ENCODE measurements at regions not wholly inside any gene's neighbourhood (a gene's known extent, or its start where the extent isn't known, plus 50 kb on each side); places are given as distances from the start of the nearest gene placed in this dataset.
A peak's percentile ranks its signal among the peaks of the same experiment; 100 is the strongest.
"Not testable (repeated sequence)": the region's sequence is repeated elsewhere in the genome, so short reads cannot be mapped to it uniquely, and the experiment has no call there.

GRCh38 chr9:115437418-115437817, 319.5 kb upstream of the TNC start:
- Histone ChIP-seq H3K36me3 (ENCODE audit: control insufficient read depth, insufficient read depth, low read length, severe bottlenecking) (no peaks in the 10 kb centered on the region), H3K4me3 (ENCODE audit: low read length) (no peak overlapping the region), H3K9ac (ENCODE audit: low read length) (no peak overlapping the region), H3K9me3 (ENCODE audit: control insufficient read depth, low read length) (no peaks in the 10 kb centered on the region), H3K4me1 (ENCODE audit: control insufficient read depth, insufficient read depth, low read length) (peaks cover 19% of the 10 kb centered on the region), H3K27me3 (replicated peaks; ENCODE audit: control insufficient read depth, insufficient read depth, low read length) (no peaks in the 10 kb centered on the region)
- DNase-seq (ENCODE audit: low read depth): no peak

DNA sequence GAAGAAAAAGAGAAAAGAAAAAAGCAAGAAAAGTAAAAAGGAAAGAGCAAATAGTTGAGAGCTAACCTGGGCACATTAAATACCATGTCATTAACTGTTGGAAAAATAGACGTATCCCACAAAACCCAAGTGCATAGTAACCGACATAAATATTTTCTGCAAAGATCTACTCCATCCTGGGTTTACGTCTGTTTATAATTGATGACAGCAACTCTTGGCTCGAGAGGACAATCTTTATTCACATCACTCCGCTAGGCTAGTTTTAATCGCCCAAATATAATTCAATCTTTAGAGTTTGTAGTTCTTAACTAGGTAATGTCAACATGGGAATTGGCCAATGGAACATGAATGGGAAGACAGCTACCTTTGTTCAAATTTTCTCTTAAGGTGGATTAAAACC, 321.7 kb upstream of the TNC start:
- Histone ChIP-seq H3K27me3 (replicated peaks; ENCODE audit: control insufficient read depth, insufficient read depth, low read length) (no peaks in the 10 kb centered on the region), H3K36me3 (ENCODE audit: control insufficient read depth, insufficient read depth, low read length, severe bottlenecking) (no peaks in the 10 kb centered on the region), H3K4me1 (ENCODE audit: control insufficient read depth, insufficient read depth, low read length) (peaks cover 16% of the 10 kb centered on the region), H3K9ac (ENCODE audit: low read length) (no peak overlapping the region), H3K4me3 (ENCODE audit: low read length) (no peak overlapping the region), H3K9me3 (ENCODE audit: control insufficient read depth, low read length) (no peaks in the 10 kb centered on the region)
- no peak for DNase-seq (ENCODE audit: low read depth)

DNA sequence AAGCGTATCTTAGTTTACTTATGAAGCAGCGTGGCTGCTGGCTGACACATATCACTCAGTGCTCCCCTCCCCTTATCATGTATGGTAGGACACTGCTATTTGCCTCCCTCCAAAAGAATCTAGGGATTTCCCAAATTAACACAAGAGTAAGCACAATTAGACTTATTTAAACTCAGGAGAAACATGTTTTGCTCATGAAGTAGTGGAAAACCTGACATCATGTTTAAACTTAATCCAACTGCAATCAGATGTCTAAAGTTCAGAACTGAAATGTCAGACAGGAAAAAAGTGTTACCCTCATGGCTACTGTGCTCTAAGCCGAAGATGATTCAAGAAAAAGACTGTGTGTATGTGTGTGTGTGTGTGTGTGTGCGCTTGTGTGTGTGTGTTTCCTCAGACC, 324.1 kb upstream of the TNC start:
- Histone ChIP-seq H3K36me3 (ENCODE audit: control insufficient read depth, insufficient read depth, low read length, severe bottlenecking) (no peaks in the 10 kb centered on the region), H3K4me3 (ENCODE audit: low read length) (no peak overlapping the region), H3K4me1 (ENCODE audit: control insufficient read depth, insufficient read depth, low read length) (peaks cover 31% of the 10 kb centered on the region), H3K9me3 (ENCODE audit: control insufficient read depth, low read length) (no peaks in the 10 kb centered on the region), H3K27me3 (replicated peaks; ENCODE audit: control insufficient read depth, insufficient read depth, low read length) (no peaks in the 10 kb centered on the region), H3K9ac (ENCODE audit: low read length) (peak overlapping the region; percentile 7)
- peak; percentile 56 for DNase-seq (ENCODE audit: low read depth)

- Histone ChIP-seq H3K36me3 (ENCODE audit: control insufficient read depth, insufficient read depth, low read length, severe bottlenecking) (no peaks in the 10 kb centered on the region), H3K9me3 (ENCODE audit: control insufficient read depth, low read length) (no peaks in the 10 kb centered on the region), H3K4me1 (ENCODE audit: control insufficient read depth, insufficient read depth, low read length) (peaks cover 31% of the 10 kb centered on the region), H3K4me3 (ENCODE audit: low read length) (no peak overlapping the region), H3K9ac (ENCODE audit: low read length) (no peak overlapping the region), H3K27me3 (replicated peaks; ENCODE audit: control insufficient read depth, insufficient read depth, low read length) (no peaks in the 10 kb centered on the region)
- no peak for DNase-seq (ENCODE audit: low read depth)
Measured at GRCh38 chr9:115443890-115444289, 325.9 kb upstream of the TNC start.

DNA sequence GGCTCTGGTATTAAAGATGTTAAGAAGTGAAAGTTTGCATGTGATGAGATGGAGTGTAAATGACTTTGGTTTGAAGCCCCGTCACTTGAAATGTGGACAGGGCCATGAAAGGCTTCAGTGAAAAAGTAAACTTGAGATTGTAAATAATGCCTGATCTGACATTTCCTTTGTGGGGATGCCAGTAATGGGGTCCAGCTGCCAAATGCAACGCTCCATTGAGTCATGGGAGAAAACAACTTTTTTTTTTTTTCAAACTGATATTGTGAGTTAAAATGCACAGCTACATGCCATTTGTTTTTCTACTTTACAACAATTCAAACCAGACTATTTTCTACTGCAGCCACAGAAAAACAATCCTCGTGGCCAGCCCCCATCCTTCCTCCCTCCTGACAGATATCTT, 327.0 kb upstream of the TNC start:
- H3K36me3 ChIP-seq (ENCODE audit: control insufficient read depth, insufficient read depth, low read length, severe bottlenecking): no peaks in the 10 kb centered on the region
- H3K9ac ChIP-seq (ENCODE audit: low read length): peak overlapping the region; percentile 65
- peak; percentile 16 for DNase-seq (ENCODE audit: low read depth)
- no peaks in the 10 kb centered on the region for H3K9me3 ChIP-seq (ENCODE audit: control insufficient read depth, low read length)
- H3K27me3 ChIP-seq (replicated peaks; ENCODE audit: control insufficient read depth, insufficient read depth, low read length): no peaks in the 10 kb centered on the region
- H3K4me1 ChIP-seq (ENCODE audit: control insufficient read depth, insufficient read depth, low read length): peaks cover 31% of the 10 kb centered on the region
- H3K4me3 ChIP-seq (ENCODE audit: low read length): peak overlapping the region; percentile 6

GRCh38 chr9:115445655-115446054, 327.7 kb upstream of the TNC start:
- H3K4me1 ChIP-seq (ENCODE audit: control insufficient read depth, insufficient read depth, low read length): peaks cover 31% of the 10 kb centered on the region
- no peak overlapping the region for H3K4me3 ChIP-seq (ENCODE audit: low read length)
- H3K9me3 ChIP-seq (ENCODE audit: control insufficient read depth, low read length): no peaks in the 10 kb centered on the region
- peak overlapping the region; percentile 65 for H3K9ac ChIP-seq (ENCODE audit: low read length)
- H3K27me3 ChIP-seq (replicated peaks; ENCODE audit: control insufficient read depth, insufficient read depth, low read length): no peaks in the 10 kb centered on the region
- no peak for DNase-seq (ENCODE audit: low read depth)
- no peaks in the 10 kb centered on the region for H3K36me3 ChIP-seq (ENCODE audit: control insufficient read depth, insufficient read depth, low read length, severe bottlenecking)

DNA sequence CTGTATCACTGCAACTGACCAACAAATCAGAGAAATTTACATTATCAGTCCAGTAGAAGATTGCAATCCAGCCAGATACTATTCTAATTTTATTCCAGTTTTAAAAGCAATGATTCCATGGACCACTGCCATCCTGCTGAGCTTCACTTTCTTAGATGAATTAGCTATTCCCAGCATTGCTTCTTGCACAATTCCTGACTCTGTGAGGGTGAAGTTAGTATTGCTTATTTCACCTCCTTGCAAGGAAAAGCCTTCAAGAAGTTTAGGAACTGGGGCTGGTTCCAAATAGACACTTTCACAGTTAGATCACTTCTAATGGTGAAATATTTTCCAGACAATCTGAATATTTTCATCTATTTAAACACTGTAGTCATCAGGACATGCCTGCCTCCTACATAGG, 338.6 kb upstream of the TNC start:
- peak overlapping the region; percentile 79 for H3K9ac ChIP-seq (ENCODE audit: low read length)
- H3K4me3 ChIP-seq (ENCODE audit: low read length): no peak overlapping the region
- H3K4me1 ChIP-seq (ENCODE audit: control insufficient read depth, insufficient read depth, low read length): peaks cover 37% of the 10 kb centered on the region
- peaks cover 5% of the 10 kb centered on the region for H3K9me3 ChIP-seq (ENCODE audit: control insufficient read depth, low read length)
- no peaks in the 10 kb centered on the region for H3K27me3 ChIP-seq (replicated peaks; ENCODE audit: control insufficient read depth, insufficient read depth, low read length)
- no peaks in the 10 kb centered on the region for H3K36me3 ChIP-seq (ENCODE audit: control insufficient read depth, insufficient read depth, low read length, severe bottlenecking)
- peak; percentile 79 for DNase-seq (ENCODE audit: low read depth)

DNA sequence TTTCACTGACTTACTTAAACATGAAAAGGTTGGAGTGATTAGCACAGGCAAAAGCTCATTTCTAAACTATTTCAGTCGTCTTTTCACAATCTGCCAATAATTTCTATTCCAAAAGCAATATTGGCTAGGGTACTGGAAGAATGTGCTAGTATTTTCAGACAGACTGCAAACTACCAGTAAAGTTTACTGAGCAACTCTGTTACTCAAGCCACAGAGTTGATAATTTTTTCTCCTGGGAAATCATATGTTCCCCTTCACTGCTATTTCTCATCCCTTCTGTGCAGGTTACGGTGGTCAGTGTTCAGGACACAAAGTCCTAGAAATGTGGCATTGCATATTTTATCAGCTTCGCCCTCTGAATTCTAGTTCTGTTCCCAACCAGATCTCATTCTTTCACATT, 343.3 kb upstream of the TNC start:
- Histone ChIP-seq H3K4me3 (ENCODE audit: low read length) (no peak overlapping the region), H3K36me3 (ENCODE audit: control insufficient read depth, insufficient read depth, low read length, severe bottlenecking) (no peaks in the 10 kb centered on the region), H3K9me3 (ENCODE audit: control insufficient read depth, low read length) (no peaks in the 10 kb centered on the region), H3K27me3 (replicated peaks; ENCODE audit: control insufficient read depth, insufficient read depth, low read length) (no peaks in the 10 kb centered on the region), H3K4me1 (ENCODE audit: control insufficient read depth, insufficient read depth, low read length) (peaks cover 43% of the 10 kb centered on the region), H3K9ac (ENCODE audit: low read length) (peak overlapping the region; percentile 78)
- DNase-seq (ENCODE audit: low read depth): peak; percentile 8

DNA sequence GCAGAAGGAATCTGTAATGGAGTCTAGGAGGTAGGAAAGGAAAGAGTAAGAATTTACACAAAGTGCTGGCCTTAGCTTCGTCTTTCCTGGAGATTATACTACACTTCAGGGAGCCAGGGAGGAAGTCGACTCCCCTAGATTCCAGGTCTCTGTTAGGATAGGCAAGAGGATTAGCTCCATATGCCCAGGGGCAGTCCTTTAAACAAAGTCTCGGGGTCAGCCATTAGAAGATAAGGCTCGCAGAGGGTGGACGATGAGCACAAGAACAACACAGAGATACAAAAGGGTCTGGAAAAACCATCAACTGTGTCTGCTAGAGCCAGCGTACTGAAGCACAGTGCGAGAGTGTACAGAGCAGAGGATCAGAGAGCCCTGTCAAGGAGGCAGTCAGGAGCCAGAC, 344.7 kb upstream of the TNC start:
- Histone ChIP-seq H3K4me1 (ENCODE audit: control insufficient read depth, insufficient read depth, low read length) (peaks cover 45% of the 10 kb centered on the region), H3K36me3 (ENCODE audit: control insufficient read depth, insufficient read depth, low read length, severe bottlenecking) (no peaks in the 10 kb centered on the region), H3K9me3 (ENCODE audit: control insufficient read depth, low read length) (no peaks in the 10 kb centered on the region), H3K4me3 (ENCODE audit: low read length) (peak overlapping the region; percentile 6), H3K27me3 (replicated peaks; ENCODE audit: control insufficient read depth, insufficient read depth, low read length) (no peaks in the 10 kb centered on the region), H3K9ac (ENCODE audit: low read length) (peak overlapping the region; percentile 78)
- DNase-seq (ENCODE audit: low read depth): no peak

GRCh38 chr9:115466756-115467155, 348.8 kb upstream of the TNC start:
- Histone ChIP-seq H3K9ac (ENCODE audit: low read length) (peak overlapping the region; percentile 76), H3K36me3 (ENCODE audit: control insufficient read depth, insufficient read depth, low read length, severe bottlenecking) (no peaks in the 10 kb centered on the region), H3K9me3 (ENCODE audit: control insufficient read depth, low read length) (peaks cover 9% of the 10 kb centered on the region), H3K27me3 (replicated peaks; ENCODE audit: control insufficient read depth, insufficient read depth, low read length) (no peaks in the 10 kb centered on the region), H3K4me3 (ENCODE audit: low read length) (peak overlapping the region; percentile 5), H3K4me1 (ENCODE audit: control insufficient read depth, insufficient read depth, low read length) (peaks cover 26% of the 10 kb centered on the region)
- no peak for DNase-seq (ENCODE audit: low read depth)

GRCh38 chr9:115469841-115470240, 351.9 kb upstream of the TNC start:
- no peak overlapping the region for H3K4me3 ChIP-seq (ENCODE audit: low read length)
- H3K4me1 ChIP-seq (ENCODE audit: control insufficient read depth, insufficient read depth, low read length): peaks cover 17% of the 10 kb centered on the region
- peaks cover 9% of the 10 kb centered on the region for H3K9me3 ChIP-seq (ENCODE audit: control insufficient read depth, low read length)
- H3K36me3 ChIP-seq (ENCODE audit: control insufficient read depth, insufficient read depth, low read length, severe bottlenecking): no peaks in the 10 kb centered on the region
- H3K9ac ChIP-seq (ENCODE audit: low read length): no peak overlapping the region
- no peaks in the 10 kb centered on the region for H3K27me3 ChIP-seq (replicated peaks; ENCODE audit: control insufficient read depth, insufficient read depth, low read length)
- DNase-seq (ENCODE audit: low read depth): no peak

- not testable (repeated sequence) for H3K36me3 ChIP-seq (ENCODE audit: control insufficient read depth, insufficient read depth, low read length, severe bottlenecking); H3K27me3 ChIP-seq (replicated peaks; ENCODE audit: control insufficient read depth, insufficient read depth, low read length); H3K9ac ChIP-seq (ENCODE audit: low read length); DNase-seq (ENCODE audit: low read depth); H3K4me1 ChIP-seq (ENCODE audit: control insufficient read depth, insufficient read depth, low read length); H3K4me3 ChIP-seq (ENCODE audit: low read length); H3K9me3 ChIP-seq (ENCODE audit: control insufficient read depth, low read length)
Measured at GRCh38 chr9:115473032-115473431, 355.1 kb upstream of the TNC start.
